ENCODE measurements at regions not wholly inside any gene's neighbourhood (a gene's known extent, or its start where the extent isn't known, plus 50 kb on each side); places are given as distances from the start of the nearest gene placed in this dataset.

- Histone ChIP-seq H3K9ac (ENCODE audit: low read depth in 1 of 2, low read length in 2 of 2) (no peak overlapping the region), H3K4me1 (ENCODE audit: control insufficient read depth in 1 of 2, insufficient read depth in 2 of 2, low read length in 2 of 2) (peaks cover 5 to 6% of the 10 kb centered on the region in 2 donors), H3K27ac (ENCODE audit: low read depth, low read length) (no peak overlapping the region), H3K36me3 (ENCODE audit: control insufficient read depth in 1 of 2, insufficient read depth in 2 of 2, low read length in 2 of 2) (no peaks in the 10 kb centered on the region), H3K27me3 (ENCODE audit: control insufficient read depth in 1 of 2, insufficient read depth in 2 of 2, low read length in 2 of 2) (no peaks in the 10 kb centered on the region), H3K4me3 (ENCODE audit: low read depth in 1 of 2, low read length in 2 of 2) (no peak overlapping the region), H3K9me3 (ENCODE audit: control insufficient read depth in 1 of 2, low read length in 2 of 2) (no peaks in the 10 kb centered on the region)
These were observed 171.9 kb downstream of the RPS24 start for GRCh38 chr10:78205457-78206016.

DNA sequence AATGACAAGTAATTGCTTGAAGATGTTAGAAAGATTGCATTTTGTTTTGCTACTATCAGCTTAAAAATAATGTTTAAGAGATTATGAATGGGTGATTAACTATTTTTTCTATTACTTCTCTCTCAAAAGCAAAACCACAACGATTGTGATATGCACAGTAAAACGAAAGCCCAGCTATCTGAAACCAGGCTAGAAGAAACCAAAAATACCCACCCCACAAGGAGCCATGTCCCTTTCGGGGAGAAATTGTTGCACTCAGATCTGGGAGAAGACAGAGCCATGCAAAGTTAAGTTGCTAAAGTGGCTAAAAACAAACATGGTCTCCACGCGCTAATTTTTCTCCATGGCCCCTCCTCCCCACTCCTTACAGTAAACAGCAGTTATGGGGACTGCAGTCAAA is 173.6 kb downstream of the RPS24 start:
- H3K9me3 ChIP-seq (ENCODE audit: control insufficient read depth in 1 of 2, low read length in 2 of 2): no peaks in the 10 kb centered on the region
- H3K4me1 ChIP-seq (ENCODE audit: control insufficient read depth in 1 of 2, insufficient read depth in 2 of 2, low read length in 2 of 2): peaks cover 5 to 6% of the 10 kb centered on the region in 2 donors
- H3K36me3 ChIP-seq (ENCODE audit: control insufficient read depth in 1 of 2, insufficient read depth in 2 of 2, low read length in 2 of 2): no peaks in the 10 kb centered on the region
- no peak overlapping the region for H3K4me3 ChIP-seq (ENCODE audit: low read depth in 1 of 2, low read length in 2 of 2)
- no peak overlapping the region for H3K9ac ChIP-seq (ENCODE audit: low read depth in 1 of 2, low read length in 2 of 2)
- no peaks in the 10 kb centered on the region for H3K27me3 ChIP-seq (ENCODE audit: control insufficient read depth in 1 of 2, insufficient read depth in 2 of 2, low read length in 2 of 2)
- no peak overlapping the region for H3K27ac ChIP-seq (ENCODE audit: low read depth, low read length)

GRCh38 chr10:78207776-78208175 is 174.1 kb downstream of the RPS24 start:
- Histone ChIP-seq H3K27ac (ENCODE audit: low read depth, low read length) (no peak overlapping the region), H3K9ac (ENCODE audit: low read depth in 1 of 2, low read length in 2 of 2) (no peak overlapping the region), H3K4me1 (ENCODE audit: control insufficient read depth in 1 of 2, insufficient read depth in 2 of 2, low read length in 2 of 2) (peaks cover 5 to 6% of the 10 kb centered on the region in 2 donors)

GRCh38 chr10:78209970-78210369 is 176.3 kb downstream of the RPS24 start:
- H3K9ac ChIP-seq (ENCODE audit: low read depth in 1 of 2, low read length in 2 of 2): no peak overlapping the region

More at GRCh38 chr10:78207776-78208175, 174.1 kb downstream of the RPS24 start:
- Histone ChIP-seq H3K27me3 (ENCODE audit: control insufficient read depth in 1 of 2, insufficient read depth in 2 of 2, low read length in 2 of 2) (no peaks in the 10 kb centered on the region), H3K4me3 (ENCODE audit: low read depth in 1 of 2, low read length in 2 of 2) (no peak overlapping the region), H3K36me3 (ENCODE audit: control insufficient read depth in 1 of 2, insufficient read depth in 2 of 2, low read length in 2 of 2) (no peaks in the 10 kb centered on the region), H3K9me3 (ENCODE audit: control insufficient read depth in 1 of 2, low read length in 2 of 2) (no peaks in the 10 kb centered on the region)

DNA sequence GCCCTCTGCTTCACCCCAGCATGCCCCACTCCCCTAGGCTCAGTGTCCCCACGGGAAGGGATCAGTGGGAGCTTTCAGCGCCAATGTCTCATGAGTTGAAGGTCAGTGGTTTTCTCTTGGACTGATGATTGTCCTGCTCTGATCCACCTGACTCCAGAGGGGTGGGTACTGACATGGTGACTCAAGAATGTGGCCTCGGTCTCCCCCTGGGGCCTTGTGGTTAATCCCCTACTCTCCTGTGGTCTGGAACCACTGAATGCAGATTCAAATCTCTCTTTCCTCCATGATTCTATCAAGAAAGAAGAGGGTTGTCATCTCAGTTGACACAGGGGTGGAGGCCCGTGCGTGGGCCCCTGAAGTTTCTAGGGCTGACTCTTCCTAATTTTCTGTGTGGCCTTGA is 176.9 kb downstream of the RPS24 start:
- Histone ChIP-seq H3K27ac (ENCODE audit: low read depth, low read length) (no peak overlapping the region), H3K9me3 (ENCODE audit: control insufficient read depth in 1 of 2, low read length in 2 of 2) (no peaks in the 10 kb centered on the region), H3K36me3 (ENCODE audit: control insufficient read depth in 1 of 2, insufficient read depth in 2 of 2, low read length in 2 of 2) (no peaks in the 10 kb centered on the region), H3K9ac (ENCODE audit: low read depth in 1 of 2, low read length in 2 of 2) (no peak overlapping the region), H3K4me3 (ENCODE audit: low read depth in 1 of 2, low read length in 2 of 2) (no peak overlapping the region), H3K27me3 (ENCODE audit: control insufficient read depth in 1 of 2, insufficient read depth in 2 of 2, low read length in 2 of 2) (peaks cover 0 to 4% of the 10 kb centered on the region in 2 donors), H3K4me1 (ENCODE audit: control insufficient read depth in 1 of 2, insufficient read depth in 2 of 2, low read length in 2 of 2) (peaks cover 0 to 6% of the 10 kb centered on the region in 2 donors)

More at GRCh38 chr10:78209970-78210369, 176.3 kb downstream of the RPS24 start:
- Histone ChIP-seq H3K9me3 (ENCODE audit: control insufficient read depth in 1 of 2, low read length in 2 of 2) (no peaks in the 10 kb centered on the region), H3K27me3 (ENCODE audit: control insufficient read depth in 1 of 2, insufficient read depth in 2 of 2, low read length in 2 of 2) (peaks cover 0 to 2% of the 10 kb centered on the region in 2 donors), H3K4me3 (ENCODE audit: low read depth in 1 of 2, low read length in 2 of 2) (no peak overlapping the region), H3K27ac (ENCODE audit: low read depth, low read length) (no peak overlapping the region), H3K36me3 (ENCODE audit: control insufficient read depth in 1 of 2, insufficient read depth in 2 of 2, low read length in 2 of 2) (no peaks in the 10 kb centered on the region), H3K4me1 (ENCODE audit: control insufficient read depth in 1 of 2, insufficient read depth in 2 of 2, low read length in 2 of 2) (peaks cover 0 to 6% of the 10 kb centered on the region in 2 donors)

DNA sequence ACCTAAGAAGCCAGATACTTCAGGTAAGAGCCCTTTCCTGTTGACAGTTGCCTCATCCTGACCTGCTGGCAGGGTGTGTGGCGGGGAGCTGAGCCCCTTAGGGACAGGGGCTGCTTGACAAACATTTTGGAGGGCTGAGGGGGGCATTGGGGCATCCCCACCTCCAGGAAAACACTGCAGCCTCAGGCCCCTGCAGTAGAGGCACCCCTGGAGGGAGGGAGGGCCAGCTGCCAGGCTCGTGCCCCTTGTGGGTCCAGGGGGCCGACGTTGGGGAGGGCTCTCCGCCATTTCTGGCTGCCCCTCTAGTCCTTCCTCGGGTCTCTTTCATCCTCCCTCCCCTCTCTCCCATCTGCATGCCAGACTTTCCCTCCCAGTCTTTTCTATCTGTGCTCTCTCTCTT is 177.3 kb downstream of the RPS24 start:
- no peak overlapping the region for H3K27ac ChIP-seq (ENCODE audit: low read depth, low read length)
- peaks cover 0 to 6% of the 10 kb centered on the region in 2 donors for H3K4me1 ChIP-seq (ENCODE audit: control insufficient read depth in 1 of 2, insufficient read depth in 2 of 2, low read length in 2 of 2)
- H3K4me3 ChIP-seq (ENCODE audit: low read depth in 1 of 2, low read length in 2 of 2): no peak overlapping the region
- no peaks in the 10 kb centered on the region for H3K9me3 ChIP-seq (ENCODE audit: control insufficient read depth in 1 of 2, low read length in 2 of 2)
- no peaks in the 10 kb centered on the region for H3K36me3 ChIP-seq (ENCODE audit: control insufficient read depth in 1 of 2, insufficient read depth in 2 of 2, low read length in 2 of 2)
- peaks cover 0 to 4% of the 10 kb centered on the region in 2 donors for H3K27me3 ChIP-seq (ENCODE audit: control insufficient read depth in 1 of 2, insufficient read depth in 2 of 2, low read length in 2 of 2)
- H3K9ac ChIP-seq (ENCODE audit: low read depth in 1 of 2, low read length in 2 of 2): no peak overlapping the region

GRCh38 chr10:78211561-78212051 is 177.9 kb downstream of the RPS24 start:
- Histone ChIP-seq H3K4me1 (ENCODE audit: control insufficient read depth in 1 of 2, insufficient read depth in 2 of 2, low read length in 2 of 2) (peaks cover 0 to 6% of the 10 kb centered on the region in 2 donors), H3K36me3 (ENCODE audit: control insufficient read depth in 1 of 2, insufficient read depth in 2 of 2, low read length in 2 of 2) (no peaks in the 10 kb centered on the region), H3K27me3 (ENCODE audit: control insufficient read depth in 1 of 2, insufficient read depth in 2 of 2, low read length in 2 of 2) (peaks cover 0 to 4% of the 10 kb centered on the region in 2 donors), H3K9me3 (ENCODE audit: control insufficient read depth in 1 of 2, low read length in 2 of 2) (no peaks in the 10 kb centered on the region), H3K4me3 (ENCODE audit: low read depth in 1 of 2, low read length in 2 of 2) (no peak overlapping the region), H3K27ac (ENCODE audit: low read depth, low read length) (no peak overlapping the region), H3K9ac (ENCODE audit: low read depth in 1 of 2, low read length in 2 of 2) (no peak overlapping the region)

DNA sequence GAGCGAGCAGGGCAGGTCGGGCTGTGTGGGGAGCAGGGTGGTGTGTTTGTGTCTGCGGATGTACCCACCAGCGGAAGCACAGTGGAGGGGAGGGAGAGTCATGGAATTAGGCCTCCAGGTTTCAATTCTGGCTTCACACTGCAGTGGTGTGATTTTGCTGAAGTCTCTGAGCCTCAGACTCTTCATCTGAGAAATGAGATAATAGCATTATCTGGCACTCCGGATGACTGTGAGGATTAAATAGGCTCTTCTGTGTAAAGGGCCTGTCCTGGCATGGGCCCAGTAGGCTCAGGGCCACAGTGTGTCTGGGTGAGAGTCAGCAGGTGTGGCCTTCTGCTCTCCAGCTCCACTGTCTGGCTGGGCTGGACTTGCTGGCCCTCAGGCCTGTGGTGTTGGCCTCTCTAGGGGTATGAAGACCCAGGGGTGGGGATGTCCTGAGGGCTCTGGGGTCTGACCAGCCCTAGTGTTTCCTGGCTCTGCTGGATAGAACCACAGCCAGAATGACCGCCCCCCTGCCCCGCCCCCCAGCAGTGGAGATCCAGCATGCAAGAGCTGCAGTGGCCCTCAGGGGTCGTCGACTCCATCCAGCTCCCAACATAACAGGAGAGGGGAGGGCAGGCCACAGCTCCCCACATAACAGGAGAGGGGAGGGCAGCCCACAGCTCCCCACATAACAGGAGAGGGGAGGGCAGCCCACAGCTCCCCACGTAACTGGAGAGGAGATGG is 178.6 kb downstream of the RPS24 start:
- Histone ChIP-seq H3K36me3 (ENCODE audit: control insufficient read depth in 1 of 2, insufficient read depth in 2 of 2, low read length in 2 of 2) (no peaks in the 10 kb centered on the region), H3K27me3 (ENCODE audit: control insufficient read depth in 1 of 2, insufficient read depth in 2 of 2, low read length in 2 of 2) (peaks cover 0 to 4% of the 10 kb centered on the region in 2 donors), H3K9me3 (ENCODE audit: control insufficient read depth in 1 of 2, low read length in 2 of 2) (no peaks in the 10 kb centered on the region), H3K9ac (ENCODE audit: low read depth in 1 of 2, low read length in 2 of 2) (no peak overlapping the region), H3K27ac (ENCODE audit: low read depth, low read length) (no peak overlapping the region), H3K4me3 (ENCODE audit: low read depth in 1 of 2, low read length in 2 of 2) (no peak overlapping the region), H3K4me1 (ENCODE audit: control insufficient read depth in 1 of 2, insufficient read depth in 2 of 2, low read length in 2 of 2) (peaks cover 0 to 2% of the 10 kb centered on the region in 2 donors)

DNA sequence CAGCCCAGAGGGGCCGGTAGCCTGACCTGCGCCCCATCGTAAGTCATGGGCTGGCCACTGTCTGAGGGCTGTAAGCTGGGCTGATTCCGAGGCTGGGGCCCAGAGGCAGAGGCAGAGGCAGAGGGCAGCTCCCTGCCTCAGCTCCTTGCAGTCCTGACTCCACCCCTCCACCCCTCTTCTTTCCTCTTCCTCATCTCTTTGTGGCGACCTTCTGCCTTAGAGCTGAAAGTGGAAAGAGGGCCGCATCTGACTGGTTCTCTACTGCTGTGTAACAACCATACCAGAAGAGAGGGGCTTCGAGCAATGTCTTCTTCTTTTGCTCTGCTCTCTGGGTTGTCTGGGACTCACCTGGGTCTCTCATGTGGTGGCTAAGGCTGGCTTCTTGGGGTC is 179.1 kb downstream of the RPS24 start:
- Histone ChIP-seq H3K9me3 (ENCODE audit: control insufficient read depth in 1 of 2, low read length in 2 of 2) (no peaks in the 10 kb centered on the region), H3K36me3 (ENCODE audit: control insufficient read depth in 1 of 2, insufficient read depth in 2 of 2, low read length in 2 of 2) (no peaks in the 10 kb centered on the region), H3K27me3 (ENCODE audit: control insufficient read depth in 1 of 2, insufficient read depth in 2 of 2, low read length in 2 of 2) (peaks cover 0 to 9% of the 10 kb centered on the region in 2 donors), H3K9ac (ENCODE audit: low read depth in 1 of 2, low read length in 2 of 2) (no peak overlapping the region), H3K4me1 (ENCODE audit: control insufficient read depth in 1 of 2, insufficient read depth in 2 of 2, low read length in 2 of 2) (peaks cover 0 to 3% of the 10 kb centered on the region in 2 donors), H3K4me3 (ENCODE audit: low read depth in 1 of 2, low read length in 2 of 2) (no peak overlapping the region), H3K27ac (ENCODE audit: low read depth, low read length) (no peak overlapping the region)

- Histone ChIP-seq H3K9me3 (ENCODE audit: control insufficient read depth in 1 of 2, low read length in 2 of 2) (no peaks in the 10 kb centered on the region), H3K27ac (ENCODE audit: low read depth, low read length) (no peak overlapping the region), H3K9ac (ENCODE audit: low read depth in 1 of 2, low read length in 2 of 2) (no peak overlapping the region), H3K36me3 (ENCODE audit: control insufficient read depth in 1 of 2, insufficient read depth in 2 of 2, low read length in 2 of 2) (no peaks in the 10 kb centered on the region), H3K27me3 (ENCODE audit: control insufficient read depth in 1 of 2, insufficient read depth in 2 of 2, low read length in 2 of 2) (peaks cover 0 to 11% of the 10 kb centered on the region in 2 donors), H3K4me3 (ENCODE audit: low read depth in 1 of 2, low read length in 2 of 2) (no peak overlapping the region), H3K4me1 (ENCODE audit: control insufficient read depth in 1 of 2, insufficient read depth in 2 of 2, low read length in 2 of 2) (peaks cover 0 to 12% of the 10 kb centered on the region in 2 donors)
These were observed 181.3 kb downstream of the RPS24 start for GRCh38 chr10:78214955-78215354.
